PC-3 (cell line): ENCODE measurements at regions not wholly inside any gene's neighbourhood (a gene's known extent, or its start where the extent isn't known, plus 50 kb on each side); places are given as distances from the start of the nearest gene placed in this dataset.

ENCODE experiments used
- ATAC-seq: fragments of 200-7000 bp; cut with Tn5 transposase; 2 replicates; pipeline ENCODE4 v1.9.1; 2020; ENCODE audit warnings: mild to moderate bottlenecking, moderate library complexity
- BruUV-seq: library from RNA; stranded (reverse); fragments of 400-500 nt; replicated peaks from 2 replicates; lab custom pipeline; 2021; lab: Mats Ljungman, UMichigan
- CTCF ChIA-PET: fragments of 300-600 bp; sonication (Branson Sonifier 250); formaldehyde crosslinking; loops from one replicate; lab custom pipeline; 2022; ENCODE audit warnings: antibody characterized with exemption; lab: Charles Lee
- POLR2A ChIA-PET: fragments of 300-600 bp; sonication (Branson Sonifier 250); formaldehyde crosslinking; loops from one replicate; lab custom pipeline; 2022; ENCODE audit warnings: antibody characterized with exemption; ENCODE audit not compliant: unreplicated experiment; lab: Charles Lee
- DNase-seq: peaks from one replicate; pipeline ENCODE4 v3.0.0-alpha.2; 2015
- H2AFZ ChIP-seq: fragments of 300-600 bp; sonication (generic); 2 replicates; pipeline ENCODE4 v1.6.0; 2016; ENCODE audit warnings: antibody characterized with exemption, low read length
- H3F3A ChIP-seq: fragments of 300-600 bp; sonication (generic); one replicate; pipeline ENCODE4 v1.6.0; 2017; ENCODE audit warnings: antibody characterized with exemption, low read length, control low read depth, mild to moderate bottlenecking; ENCODE audit not compliant: unreplicated experiment
- H3K27ac ChIP-seq: fragments of 300-600 bp; sonication (generic); 2 replicates; pipeline ENCODE4 v1.5.1; 2016; ENCODE audit warnings: mild to moderate bottlenecking, low read length
- H3K27me3 ChIP-seq: fragments of 300-600 bp; sonication (generic); 2 replicates; pipeline ENCODE4 v1.6.1; 2016; ENCODE audit warnings: low read length, mixed read lengths
- H3K36me3 ChIP-seq: fragments of 300-600 bp; sonication (generic); 2 replicates; pipeline ENCODE4 v1.6.1; 2016; ENCODE audit warnings: low read depth, mixed run types, low read length, mixed read lengths
- H3K4me1 ChIP-seq: fragments of 300-600 bp; sonication (generic); 2 replicates; pipeline ENCODE4 v1.5.1; 2016; ENCODE audit warnings: low read length; ENCODE audit not compliant: insufficient read depth
- H3K4me2 ChIP-seq: fragments of 300-600 bp; sonication (generic); 2 replicates; pipeline ENCODE4 v1.6.0; 2016; ENCODE audit warnings: low read length
- H3K4me3 ChIP-seq: fragments of 300-600 bp; sonication (generic); 2 replicates; pipeline ENCODE4 v1.5.1; 2016; ENCODE audit warnings: mild to moderate bottlenecking, low read length, mixed read lengths
- H3K79me2 ChIP-seq: fragments of 300-600 bp; sonication (generic); 2 replicates; pipeline ENCODE4 v1.6.1; 2017; ENCODE audit warnings: low read length, mixed read lengths
- H3K9ac ChIP-seq: fragments of 300-600 bp; sonication (generic); 2 replicates; pipeline ENCODE4 v1.6.0; 2016; ENCODE audit warnings: mild to moderate bottlenecking, low read length
- H3K9me2 ChIP-seq: fragments of 300-600 bp; sonication (generic); replicated peaks from 2 replicates; pipeline ENCODE4 v1.6.1; 2016; ENCODE audit warnings: mixed run types, low read length, mixed read lengths
- H3K9me3 ChIP-seq: fragments of 300-600 bp; sonication (generic); 2 replicates; pipeline ENCODE4 v1.6.1; 2016; ENCODE audit warnings: low read length, mixed read lengths
- H4K20me1 ChIP-seq: fragments of 300-600 bp; sonication (generic); 2 replicates; pipeline ENCODE4 v1.6.1; 2016; ENCODE audit warnings: low read length, mixed read lengths
- CTCF ChIP-seq: fragments of 300-600 bp; sonication (generic); conservative IDR thresholded peaks from 2 replicates; pipeline ENCODE4 v1.5.1; 2017; ENCODE audit warnings: antibody characterized with exemption, low read depth, mild to moderate bottlenecking, low read length
- EZH2 ChIP-seq: fragments of 300-600 bp; sonication (generic); IDR thresholded peaks from one replicate; pipeline ENCODE4 v1.6.1; 2017; ENCODE audit warnings: antibody characterized with exemption, mild to moderate bottlenecking, low read length; ENCODE audit not compliant: unreplicated experiment
- EZH2phosphoT487 ChIP-seq: fragments of 300-600 bp; sonication (generic); IDR thresholded peaks from 2 replicates; pipeline ENCODE4 v1.6.1; 2018; ENCODE audit warnings: mild to moderate bottlenecking, antibody characterized with exemption, low read length, borderline replicate concordance
- intact Hi-C: fragments of 100-400 bp; cut with micrococcal nuclease; formaldehyde crosslinking; loops from 2 replicates; pipeline ENCODE4 v1.9.0; 2023

DNA sequence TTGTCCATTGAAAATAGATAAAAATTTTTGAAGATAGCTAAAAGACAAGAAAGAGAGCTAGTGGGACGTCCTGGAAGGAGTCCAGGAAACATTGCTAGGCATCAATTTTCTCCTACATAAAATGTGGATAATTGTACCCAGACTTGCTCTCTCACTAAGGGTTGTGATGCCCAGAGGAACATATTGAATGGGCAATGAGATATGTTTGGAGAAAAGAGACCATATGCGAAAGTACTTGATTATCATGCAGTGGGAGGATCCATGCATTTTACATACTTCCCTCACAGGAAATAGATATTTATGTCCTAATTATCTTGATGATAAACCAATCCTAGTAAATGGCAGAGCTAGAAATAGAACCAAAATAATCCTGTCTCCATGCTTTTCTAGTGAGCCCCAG is 108.4 kb upstream of the TNR start:
- Histone ChIP-seq H3K27ac (no peak overlapping the region), H4K20me1 (no peaks in the 10 kb centered on the region), H2AFZ (no peak overlapping the region), H3K9me2 (no peaks in the 10 kb centered on the region), H3K79me2 (no peaks in the 10 kb centered on the region), H3K9ac (no peak overlapping the region), H3K9me3 (no peaks in the 10 kb centered on the region), H3K27me3 (peaks cover 29% of the 10 kb centered on the region), H3F3A (no peaks in the 10 kb centered on the region), H3K4me2 (no peak overlapping the region), H3K36me3 (no peaks in the 10 kb centered on the region), H3K4me1 (no peaks in the 10 kb centered on the region), H3K4me3 (no peak overlapping the region)
- POLR2A ChIA-PET = no interaction called here
- no TSS peak for BruUV-seq
- ATAC-seq (no peak), DNase-seq (no peak)
- intact Hi-C loops = no loop called here
- CTCF ChIA-PET = no interaction called here
- TF ChIP-seq EZH2 = no peak
- TF ChIP-seq EZH2phosphoT487 = no peak

DNA sequence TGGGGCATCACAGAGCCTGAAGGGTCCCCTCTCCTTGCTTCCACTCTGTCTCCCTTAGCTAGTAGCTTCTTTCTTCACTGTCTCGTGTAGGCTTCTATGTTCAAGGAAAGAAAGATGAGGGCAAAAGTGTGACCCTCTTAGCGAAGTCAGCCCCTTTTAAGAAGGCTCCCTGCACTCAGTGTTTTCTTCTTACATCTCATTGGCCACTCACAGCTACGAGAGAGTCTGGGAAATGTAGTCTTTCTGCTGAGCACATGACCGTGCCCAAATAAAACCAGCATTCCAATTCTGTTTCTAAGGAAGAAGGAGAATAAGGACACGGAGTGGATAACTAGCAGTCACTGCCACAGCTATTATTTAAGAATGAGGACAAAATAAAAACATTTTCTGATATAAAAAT is 104.9 kb upstream of the TNR start:
- Histone ChIP-seq H3K9me3 (no peaks in the 10 kb centered on the region), H2AFZ (no peak overlapping the region), H3K36me3 (no peaks in the 10 kb centered on the region), H3K79me2 (no peaks in the 10 kb centered on the region), H3K9me2 (no peaks in the 10 kb centered on the region), H3K27me3 (peaks cover 17% of the 10 kb centered on the region), H3K27ac (no peak overlapping the region), H4K20me1 (no peaks in the 10 kb centered on the region), H3K4me2 (no peak overlapping the region), H3K4me3 (no peak overlapping the region), H3F3A (no peaks in the 10 kb centered on the region), H3K9ac (no peak overlapping the region), H3K4me1 (no peaks in the 10 kb centered on the region)
- no peak for ATAC-seq
- POLR2A ChIA-PET = no interaction called here
- intact Hi-C loops = no loop called here
- no peak for TF ChIP-seq EZH2
- no peak for TF ChIP-seq EZH2phosphoT487
- no peak for TF ChIP-seq CTCF
- DNase-seq = no peak
- BruUV-seq = no TSS peak
- CTCF ChIA-PET = no interaction called here

- Histone ChIP-seq H3K4me2 (no peak overlapping the region), H3F3A (no peaks in the 10 kb centered on the region), H3K79me2 (no peaks in the 10 kb centered on the region), H3K9me3 (no peaks in the 10 kb centered on the region), H3K36me3 (no peaks in the 10 kb centered on the region), H3K27me3 (peaks cover 17% of the 10 kb centered on the region), H3K4me3 (no peak overlapping the region), H3K9me2 (no peaks in the 10 kb centered on the region), H3K9ac (no peak overlapping the region), H2AFZ (no peak overlapping the region), H3K4me1 (no peaks in the 10 kb centered on the region), H3K27ac (no peak overlapping the region), H4K20me1 (no peaks in the 10 kb centered on the region)
- TF ChIP-seq EZH2phosphoT487 (no peak), CTCF (no peak), EZH2 (no peak)
- intact Hi-C loops = no loop called here
- ATAC-seq (no peak), DNase-seq (no peak)
- POLR2A ChIA-PET = no interaction called here
- CTCF ChIA-PET = no interaction called here
- no TSS peak for BruUV-seq
These were observed 102.6 kb upstream of the TNR start for GRCh38 chr1:175845985-175846384.
